ENCODE measurements at regions not wholly inside any gene's neighbourhood (a gene's known extent, or its start where the extent isn't known, plus 50 kb on each side); places are given as distances from the start of the nearest gene placed in this dataset.

DNA sequence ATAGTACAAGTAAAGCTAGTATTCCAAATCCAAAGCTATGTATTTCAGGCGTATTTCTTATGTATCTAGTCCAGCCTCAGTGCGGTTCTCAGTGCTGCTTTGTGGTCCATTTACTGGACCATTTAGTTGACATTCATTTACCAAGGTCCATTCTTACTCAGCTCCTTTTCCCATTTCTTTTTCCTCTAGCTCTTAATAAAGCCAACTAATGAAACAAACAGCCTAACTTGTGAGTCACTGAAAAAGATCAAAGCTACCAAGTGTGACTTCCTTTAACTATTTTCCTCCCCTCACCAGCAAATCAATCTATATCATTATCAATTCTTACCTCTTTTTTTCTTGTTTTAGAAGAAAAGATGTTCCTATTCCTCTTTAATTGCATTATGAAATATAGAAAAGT lies 64.0 kb downstream of the CYB561 start:
- TF ChIP-seq SP1 (CRISPR knock-in tag; conservative IDR thresholded peaks at IDR 0.05) = no peak
- TF ChIP-seq, protein P1, sequence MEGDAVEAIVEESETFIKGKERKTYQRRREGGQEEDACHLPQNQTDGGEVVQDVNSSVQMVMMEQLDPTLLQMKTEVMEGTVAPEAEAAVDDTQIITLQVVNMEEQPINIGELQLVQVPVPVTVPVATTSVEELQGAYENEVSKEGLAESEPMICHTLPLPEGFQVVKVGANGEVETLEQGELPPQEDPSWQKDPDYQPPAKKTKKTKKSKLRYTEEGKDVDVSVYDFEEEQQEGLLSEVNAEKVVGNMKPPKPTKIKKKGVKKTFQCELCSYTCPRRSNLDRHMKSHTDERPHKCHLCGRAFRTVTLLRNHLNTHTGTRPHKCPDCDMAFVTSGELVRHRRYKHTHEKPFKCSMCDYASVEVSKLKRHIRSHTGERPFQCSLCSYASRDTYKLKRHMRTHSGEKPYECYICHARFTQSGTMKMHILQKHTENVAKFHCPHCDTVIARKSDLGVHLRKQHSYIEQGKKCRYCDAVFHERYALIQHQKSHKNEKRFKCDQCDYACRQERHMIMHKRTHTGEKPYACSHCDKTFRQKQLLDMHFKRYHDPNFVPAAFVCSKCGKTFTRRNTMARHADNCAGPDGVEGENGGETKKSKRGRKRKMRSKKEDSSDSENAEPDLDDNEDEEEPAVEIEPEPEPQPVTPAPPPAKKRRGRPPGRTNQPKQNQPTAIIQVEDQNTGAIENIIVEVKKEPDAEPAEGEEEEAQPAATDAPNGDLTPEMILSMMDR (IDR thresholded peaks at IDR 0.05) = no peak
- TF ChIP-seq, protein P2, sequence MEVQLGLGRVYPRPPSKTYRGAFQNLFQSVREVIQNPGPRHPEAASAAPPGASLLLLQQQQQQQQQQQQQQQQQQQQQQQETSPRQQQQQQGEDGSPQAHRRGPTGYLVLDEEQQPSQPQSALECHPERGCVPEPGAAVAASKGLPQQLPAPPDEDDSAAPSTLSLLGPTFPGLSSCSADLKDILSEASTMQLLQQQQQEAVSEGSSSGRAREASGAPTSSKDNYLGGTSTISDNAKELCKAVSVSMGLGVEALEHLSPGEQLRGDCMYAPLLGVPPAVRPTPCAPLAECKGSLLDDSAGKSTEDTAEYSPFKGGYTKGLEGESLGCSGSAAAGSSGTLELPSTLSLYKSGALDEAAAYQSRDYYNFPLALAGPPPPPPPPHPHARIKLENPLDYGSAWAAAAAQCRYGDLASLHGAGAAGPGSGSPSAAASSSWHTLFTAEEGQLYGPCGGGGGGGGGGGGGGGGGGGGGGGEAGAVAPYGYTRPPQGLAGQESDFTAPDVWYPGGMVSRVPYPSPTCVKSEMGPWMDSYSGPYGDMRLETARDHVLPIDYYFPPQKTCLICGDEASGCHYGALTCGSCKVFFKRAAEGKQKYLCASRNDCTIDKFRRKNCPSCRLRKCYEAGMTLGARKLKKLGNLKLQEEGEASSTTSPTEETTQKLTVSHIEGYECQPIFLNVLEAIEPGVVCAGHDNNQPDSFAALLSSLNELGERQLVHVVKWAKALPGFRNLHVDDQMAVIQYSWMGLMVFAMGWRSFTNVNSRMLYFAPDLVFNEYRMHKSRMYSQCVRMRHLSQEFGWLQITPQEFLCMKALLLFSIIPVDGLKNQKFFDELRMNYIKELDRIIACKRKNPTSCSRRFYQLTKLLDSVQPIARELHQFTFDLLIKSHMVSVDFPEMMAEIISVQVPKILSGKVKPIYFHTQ (CRISPR knock-in tag; IDR thresholded peaks at IDR 0.05) = no peak
- TF ChIP-seq, protein P3, sequence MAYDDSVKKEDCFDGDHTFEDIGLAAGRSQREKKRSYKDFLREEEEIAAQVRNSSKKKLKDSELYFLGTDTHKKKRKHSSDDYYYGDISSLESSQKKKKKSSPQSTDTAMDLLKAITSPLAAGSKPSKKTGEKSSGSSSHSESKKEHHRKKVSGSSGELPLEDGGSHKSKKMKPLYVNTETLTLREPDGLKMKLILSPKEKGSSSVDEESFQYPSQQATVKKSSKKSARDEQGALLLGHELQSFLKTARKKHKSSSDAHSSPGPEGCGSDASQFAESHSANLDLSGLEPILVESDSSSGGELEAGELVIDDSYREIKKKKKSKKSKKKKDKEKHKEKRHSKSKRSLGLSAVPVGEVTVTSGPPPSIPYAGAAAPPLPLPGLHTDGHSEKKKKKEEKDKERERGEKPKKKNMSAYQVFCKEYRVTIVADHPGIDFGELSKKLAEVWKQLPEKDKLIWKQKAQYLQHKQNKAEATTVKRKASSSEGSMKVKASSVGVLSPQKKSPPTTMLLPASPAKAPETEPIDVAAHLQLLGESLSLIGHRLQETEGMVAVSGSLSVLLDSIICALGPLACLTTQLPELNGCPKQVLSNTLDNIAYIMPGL (CRISPR knock-in tag; IDR thresholded peaks at IDR 0.05) = no peak

Measured in WTC11 (cell line).